ENCODE measurements at regions not wholly inside any gene's neighbourhood (a gene's known extent, or its start where the extent isn't known, plus 50 kb on each side); places are given as distances from the start of the nearest gene placed in this dataset.

DNA sequence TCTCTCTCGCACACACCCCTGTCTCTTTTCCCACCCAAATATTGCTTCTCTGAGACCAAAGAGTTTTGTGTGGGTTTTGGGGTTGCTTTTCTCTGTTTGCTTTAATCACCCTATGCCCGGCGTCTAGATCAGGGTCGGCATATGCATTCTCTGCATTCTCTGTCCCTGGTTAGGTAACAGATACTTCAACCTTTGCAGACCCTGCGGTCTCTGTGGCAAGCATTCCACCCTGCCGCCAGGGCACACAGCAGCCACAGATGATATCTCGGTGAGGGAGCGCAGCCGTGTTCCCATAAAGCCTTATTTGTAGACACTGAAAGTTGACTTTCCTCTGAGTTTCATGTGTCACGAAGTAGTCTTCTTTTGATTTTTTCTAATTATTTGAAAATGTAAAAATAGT lies 110.4 kb upstream of the FZD10 start:
- TF ChIP-seq, protein P1, sequence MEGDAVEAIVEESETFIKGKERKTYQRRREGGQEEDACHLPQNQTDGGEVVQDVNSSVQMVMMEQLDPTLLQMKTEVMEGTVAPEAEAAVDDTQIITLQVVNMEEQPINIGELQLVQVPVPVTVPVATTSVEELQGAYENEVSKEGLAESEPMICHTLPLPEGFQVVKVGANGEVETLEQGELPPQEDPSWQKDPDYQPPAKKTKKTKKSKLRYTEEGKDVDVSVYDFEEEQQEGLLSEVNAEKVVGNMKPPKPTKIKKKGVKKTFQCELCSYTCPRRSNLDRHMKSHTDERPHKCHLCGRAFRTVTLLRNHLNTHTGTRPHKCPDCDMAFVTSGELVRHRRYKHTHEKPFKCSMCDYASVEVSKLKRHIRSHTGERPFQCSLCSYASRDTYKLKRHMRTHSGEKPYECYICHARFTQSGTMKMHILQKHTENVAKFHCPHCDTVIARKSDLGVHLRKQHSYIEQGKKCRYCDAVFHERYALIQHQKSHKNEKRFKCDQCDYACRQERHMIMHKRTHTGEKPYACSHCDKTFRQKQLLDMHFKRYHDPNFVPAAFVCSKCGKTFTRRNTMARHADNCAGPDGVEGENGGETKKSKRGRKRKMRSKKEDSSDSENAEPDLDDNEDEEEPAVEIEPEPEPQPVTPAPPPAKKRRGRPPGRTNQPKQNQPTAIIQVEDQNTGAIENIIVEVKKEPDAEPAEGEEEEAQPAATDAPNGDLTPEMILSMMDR (IDR thresholded peaks at IDR 0.05; ENCODE audit: poor library complexity) = no peak
- TF ChIP-seq EZH2phosphoT487 (IDR thresholded peaks at IDR 0.05; ENCODE audit: low read depth, severe bottlenecking, unreplicated experiment) (no peak), EZH2 (IDR thresholded peaks at IDR 0.05; ENCODE audit: borderline replicate concordance) (no peak)

Data from hepatocyte (in vitro differentiated cells).